Limb (tissue), 2 donors: ENCODE measurements at regions not wholly inside any gene's neighbourhood (a gene's known extent, or its start where the extent isn't known, plus 50 kb on each side); places are given as distances from the start of the nearest gene placed in this dataset.

Experiments used
- DNase-seq, 2 donors: peaks; one replicate each; pipeline ENCODE4 v3.0.0-alpha.2; 2016; ENCODE audit errors: extremely low spot score in 2 of 2

DNA sequence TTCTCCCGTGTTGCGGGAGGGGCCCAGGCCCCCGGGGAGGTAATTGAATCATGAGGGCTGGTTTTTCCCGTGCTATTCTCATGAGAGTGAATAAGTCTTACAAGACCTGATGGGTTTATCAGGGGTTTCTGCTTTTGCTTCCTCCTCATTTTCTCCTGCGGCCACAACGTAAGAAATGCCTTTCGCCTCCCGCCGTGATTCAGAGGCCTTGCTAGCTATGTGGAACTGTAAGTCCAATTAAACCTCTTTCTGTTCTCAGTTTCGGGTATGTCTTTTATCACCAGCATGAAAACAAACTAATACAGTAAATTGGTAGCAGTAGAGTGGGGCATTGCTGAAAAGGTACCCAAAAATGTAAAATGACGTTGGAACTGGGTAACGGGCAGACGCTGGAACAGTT lies 1035.1 kb downstream of the DTWD2 start:
- DNase-seq: no peak

DNA sequence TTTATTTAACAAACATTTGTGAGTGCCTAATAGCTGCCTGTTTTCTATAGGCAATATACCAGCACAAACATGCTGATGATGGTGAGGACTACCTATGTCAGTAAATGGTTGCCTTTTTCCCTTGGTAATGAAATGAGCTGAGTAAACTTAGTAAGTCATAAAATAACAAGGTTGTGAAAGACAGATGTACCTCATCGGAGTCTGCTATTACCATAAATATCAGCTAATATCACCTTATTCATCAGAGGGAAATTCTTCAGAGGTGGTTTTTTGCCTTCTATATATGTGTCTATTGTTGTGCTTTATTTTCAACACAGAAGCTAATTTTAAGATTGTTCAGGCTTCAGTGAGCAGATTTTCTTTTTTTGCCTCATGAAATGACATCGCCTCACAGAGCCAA lies 1040.5 kb downstream of the DTWD2 start:
- no peak for DNase-seq

DNA sequence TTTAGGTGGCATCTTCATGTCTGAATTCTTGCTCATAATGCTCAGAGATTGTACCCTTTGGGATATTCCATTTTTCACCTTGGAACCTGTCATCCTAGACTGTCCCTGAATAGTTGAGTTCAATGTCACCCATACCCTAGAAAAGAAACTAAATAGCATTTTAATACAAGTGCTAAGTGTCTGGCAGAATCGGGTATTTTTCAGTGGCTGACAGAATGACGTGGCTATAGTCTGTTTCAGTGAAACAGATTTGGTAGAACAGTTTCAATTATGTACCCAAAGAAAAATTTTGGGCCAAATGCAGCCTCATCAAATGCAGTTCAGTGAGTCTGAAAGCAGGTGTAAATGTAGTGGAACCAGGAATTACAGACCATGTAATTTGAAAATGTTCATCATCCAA lies 1041.2 kb downstream of the DTWD2 start:
- DNase-seq: no peak

DNA sequence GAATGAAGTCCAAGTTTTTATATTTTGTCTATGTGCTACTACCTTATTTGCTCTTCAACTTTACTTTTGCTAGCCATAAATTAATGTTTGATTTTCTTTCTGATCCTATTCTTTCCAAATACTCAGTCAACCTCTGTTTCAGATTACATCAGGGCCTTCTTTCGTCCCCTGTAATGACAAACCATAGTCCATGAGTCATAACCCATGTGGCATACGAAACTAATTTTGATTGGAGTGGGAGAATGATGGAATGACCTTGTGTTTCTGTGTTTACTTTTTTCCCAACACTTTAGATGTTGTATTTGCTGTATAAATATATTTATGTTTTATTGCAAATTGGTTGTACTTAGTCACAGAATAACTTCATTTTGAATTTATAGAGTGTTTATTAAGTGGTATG lies 1043.1 kb downstream of the DTWD2 start:
- DNase-seq: no peak

DNA sequence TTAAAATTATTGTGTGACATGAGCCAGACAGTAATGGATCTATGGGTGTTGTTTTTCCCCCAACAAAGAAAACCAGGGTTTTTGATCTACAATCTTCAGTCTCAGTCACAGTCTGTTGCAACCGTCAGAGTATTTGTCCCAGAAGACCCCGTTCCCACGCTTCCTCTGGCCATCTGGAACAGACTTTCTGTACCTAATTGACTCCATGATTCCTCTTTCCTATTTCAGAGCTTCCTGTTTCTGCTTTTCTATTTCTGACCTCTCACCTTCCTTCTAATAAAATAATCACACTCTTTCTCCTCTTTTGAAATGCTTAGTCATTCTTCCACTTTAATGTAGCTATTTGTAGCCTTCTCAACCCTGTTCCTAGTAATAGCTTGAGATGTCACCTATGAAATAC lies 1044.8 kb downstream of the DTWD2 start:
- DNase-seq: no peak

DNA sequence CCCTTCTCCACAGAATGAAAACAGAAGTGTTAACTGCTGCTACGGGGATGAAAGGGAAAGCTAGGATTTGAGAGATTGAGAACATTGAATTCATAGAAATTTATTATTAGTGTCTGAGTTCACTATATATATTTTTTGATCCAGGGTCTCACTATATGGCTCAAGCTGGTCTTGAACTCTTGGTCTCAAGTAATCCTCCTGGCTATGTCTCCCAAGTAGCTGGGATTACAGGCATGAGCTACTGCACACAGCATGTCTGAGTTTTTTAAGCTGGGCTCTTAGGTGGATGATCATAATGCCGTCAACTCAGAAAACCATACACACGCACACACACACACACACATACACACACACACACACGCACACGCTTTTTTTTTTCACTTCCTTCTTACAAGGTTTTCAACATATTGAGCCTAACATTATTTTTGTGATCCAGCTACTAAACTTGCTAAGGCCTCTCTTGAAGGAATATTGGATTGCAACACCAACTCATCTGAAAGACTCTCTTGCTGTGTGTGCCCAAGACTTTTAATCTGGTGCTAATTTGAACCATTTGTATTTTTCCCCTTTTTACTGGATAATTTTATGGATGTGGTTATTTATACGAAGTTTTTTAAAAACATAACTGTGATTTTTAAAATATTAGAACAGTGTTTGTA lies 1045.4 kb downstream of the DTWD2 start:
- no peak for DNase-seq

DNA sequence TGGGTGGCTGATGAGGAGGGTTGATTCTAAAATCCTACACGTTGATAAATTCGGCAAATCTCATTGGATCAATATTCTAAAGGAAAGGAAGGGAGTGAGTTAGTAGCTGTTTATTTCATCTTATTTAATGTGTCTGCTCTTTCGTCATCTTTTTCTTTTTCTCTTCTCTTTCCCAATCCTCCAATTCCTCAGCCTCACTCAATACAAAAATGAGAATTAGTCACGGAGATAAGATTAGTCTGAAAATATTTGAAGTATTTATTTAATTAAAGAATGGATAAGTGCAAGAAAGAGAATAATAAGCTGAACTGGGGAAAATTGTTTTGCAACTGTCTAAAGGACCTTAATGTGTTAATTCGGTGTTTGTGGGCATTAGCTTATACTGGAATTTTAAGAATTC lies 1095.1 kb downstream of the DTWD2 start:
- no peak for DNase-seq

DNA sequence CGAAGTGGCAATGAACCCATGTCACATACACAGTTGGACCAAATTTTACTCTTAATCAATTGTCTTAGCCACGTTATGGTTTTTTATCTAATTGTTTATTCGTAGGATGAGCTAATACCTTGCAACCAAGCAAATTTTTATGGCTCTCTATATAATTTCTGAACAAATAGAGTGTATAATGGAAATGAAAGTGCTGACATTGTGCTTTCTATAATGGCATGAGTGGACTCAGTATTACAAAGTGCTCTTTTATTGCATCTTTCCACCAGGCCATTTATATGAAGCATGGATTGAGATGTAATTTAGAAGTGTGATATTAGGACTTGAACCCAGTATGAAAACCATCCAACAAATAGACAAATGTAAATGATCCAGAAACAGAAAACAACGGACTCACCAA lies 1096.0 kb downstream of the DTWD2 start:
- no peak for DNase-seq

DNA sequence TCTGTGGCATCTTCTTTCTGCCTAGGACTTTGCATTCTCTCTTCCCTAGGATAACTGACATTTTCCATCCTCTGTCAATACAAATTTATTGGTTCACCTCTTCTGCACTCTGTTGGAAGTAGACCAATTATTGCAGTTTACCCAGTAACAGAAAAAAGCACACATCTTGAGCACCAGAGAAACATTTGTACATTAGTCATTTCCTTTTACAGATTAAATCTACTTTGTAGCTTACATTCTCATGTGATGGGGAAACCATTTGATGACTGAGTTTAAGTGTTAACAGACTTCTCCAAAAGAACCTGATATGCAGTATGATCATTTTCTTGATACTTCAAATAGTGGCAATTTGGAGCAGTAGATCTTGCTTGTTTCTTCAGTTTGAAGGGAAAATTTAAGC lies 1098.8 kb downstream of the DTWD2 start:
- DNase-seq: no peak

DNA sequence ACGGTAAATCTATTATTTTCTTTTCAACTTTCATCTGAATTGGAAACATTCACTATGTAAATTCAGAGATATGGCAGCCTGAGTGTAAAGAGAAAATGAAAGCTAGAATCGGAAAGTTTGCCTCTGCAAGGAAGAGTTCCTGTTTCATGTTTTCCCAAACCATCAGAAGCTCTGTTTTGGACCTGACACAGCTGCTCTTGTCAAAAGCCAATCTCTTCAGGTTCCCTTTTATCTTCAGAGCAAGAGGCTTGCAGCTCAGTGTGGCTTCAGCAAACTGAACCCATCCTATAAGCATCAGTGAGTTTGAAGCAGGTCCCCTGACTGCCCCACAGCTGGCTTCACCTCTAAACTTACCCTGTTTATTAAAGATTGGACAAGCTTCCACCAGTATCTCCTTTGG lies 1099.7 kb downstream of the DTWD2 start:
- no peak for DNase-seq

DNA sequence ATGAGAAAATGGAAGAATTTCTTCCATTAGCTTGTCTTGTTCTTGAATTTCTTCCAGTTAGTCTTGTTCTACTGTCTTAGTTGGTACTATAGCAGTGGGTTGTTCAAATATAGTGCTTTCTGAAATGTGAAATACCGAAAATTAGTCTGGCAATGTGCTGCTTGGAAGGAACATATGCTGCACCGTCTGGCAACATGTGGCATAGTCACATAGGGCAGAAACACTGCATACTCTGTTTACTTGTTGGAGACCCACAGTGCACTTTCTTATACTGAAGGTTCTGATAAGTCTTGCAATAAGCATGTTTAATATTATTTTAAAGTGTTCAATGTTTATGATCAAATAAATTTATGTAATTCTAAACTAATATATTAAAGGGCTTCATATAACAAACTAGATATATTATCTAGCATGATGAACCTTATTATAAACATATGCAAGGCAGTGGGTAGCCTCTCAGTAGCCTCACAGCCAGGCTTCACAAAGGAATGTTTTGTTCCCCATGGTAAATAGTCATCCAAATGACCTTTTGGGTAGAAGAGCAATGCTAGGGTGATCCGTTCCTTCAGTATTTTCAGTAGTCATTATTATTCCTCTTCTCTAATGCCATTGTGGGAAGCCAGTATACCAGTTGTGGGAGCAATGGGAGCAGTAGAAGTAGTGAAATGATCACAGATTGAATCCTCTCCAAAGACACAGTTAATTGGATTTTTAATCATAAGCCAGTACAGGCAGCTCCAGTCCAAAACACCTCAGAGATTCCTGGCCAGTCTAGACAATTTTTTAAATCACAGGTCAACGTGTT lies 1106.7 kb downstream of the DTWD2 start:
- DNase-seq: no peak

DNA sequence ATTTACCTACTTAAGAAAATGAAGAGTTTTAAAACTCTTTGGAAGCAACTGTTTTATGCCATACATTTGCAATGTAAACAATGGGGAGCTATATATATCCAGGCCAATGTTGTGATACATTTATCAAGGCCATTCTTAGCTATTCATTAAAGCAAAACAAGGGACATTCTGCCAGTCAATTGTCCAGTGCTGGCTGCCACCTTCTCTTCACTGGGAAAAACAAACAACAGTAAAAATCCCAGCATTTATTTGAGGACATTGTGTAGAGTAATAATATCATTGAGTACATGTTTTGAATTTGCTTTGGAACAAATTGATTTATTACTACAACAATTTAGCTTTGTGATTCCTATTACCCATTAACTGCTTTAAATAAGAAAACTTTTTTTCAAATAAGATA lies 1107.4 kb downstream of the DTWD2 start:
- no peak for DNase-seq

DNA sequence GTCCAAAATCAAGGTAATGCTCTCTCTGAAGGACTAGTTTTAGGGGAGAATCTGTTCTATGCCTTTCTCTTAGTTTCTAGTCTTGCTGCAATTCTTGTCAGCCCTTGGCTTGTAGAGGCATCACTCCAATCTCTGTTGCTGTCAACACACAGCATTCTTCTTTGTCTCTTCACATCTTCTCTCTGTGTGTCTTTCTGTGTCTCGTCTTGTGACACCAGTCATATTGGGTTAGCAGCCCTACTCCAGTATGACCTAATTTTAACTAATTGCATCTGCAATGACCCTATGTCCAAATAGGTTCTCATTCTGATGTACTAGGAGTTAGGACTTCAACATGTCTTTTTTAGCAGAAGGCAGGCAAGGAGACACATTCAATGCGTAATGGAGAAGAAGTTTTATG lies 1110.6 kb downstream of the DTWD2 start:
- no peak for DNase-seq

DNA sequence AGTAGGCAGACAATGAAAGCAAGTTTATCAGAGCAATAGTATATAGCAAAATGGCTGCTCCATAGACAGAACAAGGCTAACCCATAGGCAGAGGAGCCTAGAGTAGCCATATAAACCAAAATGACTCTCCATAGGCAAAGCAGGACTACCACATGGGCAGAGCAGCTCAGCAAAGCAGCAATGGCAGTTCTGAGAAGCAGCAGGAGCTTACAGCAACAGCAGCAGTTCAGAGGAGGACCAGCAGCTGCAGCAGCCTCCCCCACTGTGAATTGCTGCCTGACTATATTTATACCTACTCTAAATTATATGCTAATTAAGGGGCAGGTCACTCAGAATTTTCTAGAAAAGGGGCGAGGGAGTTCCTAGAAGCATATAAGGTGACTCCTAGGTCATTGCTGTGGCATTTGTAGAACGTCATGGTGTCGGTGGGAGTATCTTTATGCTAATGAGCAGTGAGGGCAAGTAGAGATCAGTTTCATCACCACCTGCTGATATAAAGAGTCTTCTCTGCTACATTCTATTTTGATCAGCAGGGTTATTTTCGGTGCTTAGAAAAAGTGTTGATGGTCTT lies 1115.5 kb downstream of the DTWD2 start:
- DNase-seq: peak; percentile 8 to 33

DNA sequence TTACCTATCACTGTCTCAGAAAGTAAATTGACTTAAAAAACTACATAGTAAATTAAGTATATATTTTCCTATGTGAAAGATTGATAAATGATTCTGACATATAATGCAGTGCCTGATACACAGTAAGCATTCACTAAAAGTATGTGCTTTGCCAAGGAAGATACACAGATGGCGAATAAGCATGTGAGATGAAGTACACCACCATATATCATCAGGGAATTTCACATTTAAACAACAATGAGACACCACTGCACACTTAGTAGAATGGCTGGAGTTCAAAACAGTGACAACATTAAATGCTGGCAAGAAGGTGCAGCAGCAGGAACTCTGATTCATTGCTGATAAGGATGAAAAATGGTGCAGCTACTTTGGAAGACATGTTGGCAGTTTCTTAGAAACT lies 1118.8 kb downstream of the DTWD2 start:
- DNase-seq: no peak

DNA sequence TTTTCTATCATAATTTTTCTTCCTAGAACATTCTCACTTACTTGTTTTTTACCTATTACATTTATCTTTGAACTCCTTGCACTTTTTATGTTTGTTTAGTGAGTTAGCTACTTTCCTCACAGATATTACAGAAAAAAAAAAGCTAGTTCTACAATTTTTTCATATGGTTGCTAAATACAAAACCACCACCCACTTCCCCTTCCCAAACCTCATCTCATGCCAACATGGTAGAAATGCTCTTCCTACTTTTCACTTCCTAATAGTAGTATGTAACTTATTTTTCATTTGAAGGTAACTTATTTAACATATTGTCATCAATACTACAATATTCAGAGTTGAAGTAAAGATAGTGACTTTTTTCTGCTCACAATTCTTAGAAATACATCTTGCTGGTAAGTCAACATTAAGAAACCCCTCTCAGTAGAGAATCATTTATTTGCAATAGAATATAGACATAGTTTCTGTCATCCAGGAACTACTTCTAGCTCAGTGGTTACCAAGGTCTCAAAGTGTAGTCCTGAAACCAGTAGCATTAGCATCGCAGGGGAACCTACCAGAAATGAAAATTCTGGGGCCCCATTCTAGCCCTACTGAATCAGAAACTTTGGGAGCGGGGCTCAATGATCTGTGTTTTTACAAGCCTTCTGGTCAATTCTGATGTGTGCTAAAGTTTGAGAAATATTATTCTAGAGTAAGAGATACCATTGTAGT lies 1124.6 kb downstream of the DTWD2 start:
- no peak for DNase-seq

DNA sequence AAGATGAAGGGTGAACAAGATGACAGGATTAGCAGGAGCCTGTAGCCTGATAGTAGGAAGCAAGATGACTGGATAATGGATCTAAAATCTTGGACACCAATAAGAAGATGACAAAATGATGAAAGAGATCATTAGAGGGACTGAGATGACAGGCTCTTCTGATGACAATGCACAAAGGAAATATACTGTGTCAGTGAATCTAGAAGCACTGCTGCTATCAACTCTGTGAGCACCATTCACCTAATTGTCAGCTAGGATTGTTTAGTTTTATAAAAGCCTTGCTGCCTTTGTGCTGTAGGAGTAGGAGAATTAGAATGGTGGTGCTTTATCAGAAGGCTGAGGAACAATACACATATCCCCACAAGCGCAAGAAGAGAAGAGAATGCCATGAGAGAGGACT lies 1127.8 kb downstream of the DTWD2 start:
- no peak for DNase-seq

DNA sequence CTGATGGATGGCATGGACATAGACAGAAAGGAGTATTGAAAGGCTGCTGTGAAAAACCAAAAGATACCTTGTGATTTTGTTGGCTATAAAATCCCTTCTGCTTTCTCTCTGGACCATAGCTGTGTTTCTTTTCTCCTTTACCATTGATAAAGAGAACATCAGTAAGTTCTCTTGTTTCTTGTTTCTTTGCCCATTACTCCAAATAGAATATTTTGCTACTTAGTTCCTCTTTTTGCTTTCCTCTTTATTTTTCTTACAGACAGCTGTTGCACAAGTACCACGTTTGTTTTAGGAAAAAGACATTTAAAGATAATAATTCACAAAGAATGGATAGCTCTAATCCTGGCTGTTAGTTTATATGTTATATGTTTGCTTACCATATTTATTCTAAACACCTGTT lies 1129.2 kb downstream of the DTWD2 start:
- DNase-seq: no peak

DNA sequence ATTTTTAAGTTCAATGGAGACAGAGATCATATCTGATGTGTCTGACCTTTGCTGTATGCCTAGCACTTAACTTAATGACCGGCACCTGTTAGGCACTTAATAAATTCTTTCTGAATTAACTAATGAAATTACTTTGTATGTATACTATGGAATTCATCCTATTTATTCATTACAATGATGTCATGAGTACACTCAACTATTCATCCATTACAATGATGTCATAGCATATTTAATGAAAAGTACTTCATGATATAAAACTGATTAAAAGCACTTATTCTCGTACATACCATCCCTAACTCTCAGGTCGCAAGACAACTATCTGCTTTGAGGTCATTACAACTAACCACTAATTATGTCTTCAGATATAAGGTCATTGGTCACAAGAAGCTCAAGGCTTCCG lies 1131.6 kb downstream of the DTWD2 start:
- no peak for DNase-seq

DNA sequence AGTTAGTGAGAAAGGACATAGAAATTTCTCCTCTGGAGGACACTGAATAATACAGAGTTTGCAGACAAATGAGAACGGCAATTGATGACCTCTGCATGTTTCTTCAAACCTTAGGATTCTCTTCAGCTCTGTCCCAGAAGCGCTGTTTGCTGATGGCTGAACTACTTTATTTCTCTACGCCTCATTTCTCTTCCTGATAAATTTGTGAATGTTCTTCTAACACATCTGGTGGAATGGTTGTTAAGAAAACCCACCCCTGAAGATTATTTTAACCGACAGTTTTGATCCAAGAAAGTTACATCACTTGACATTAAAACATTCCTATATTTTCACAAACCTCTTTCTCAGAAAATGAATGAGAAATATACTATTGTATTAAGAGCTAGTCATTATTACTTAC lies 1150.6 kb downstream of the DTWD2 start:
- DNase-seq: no peak

DNA sequence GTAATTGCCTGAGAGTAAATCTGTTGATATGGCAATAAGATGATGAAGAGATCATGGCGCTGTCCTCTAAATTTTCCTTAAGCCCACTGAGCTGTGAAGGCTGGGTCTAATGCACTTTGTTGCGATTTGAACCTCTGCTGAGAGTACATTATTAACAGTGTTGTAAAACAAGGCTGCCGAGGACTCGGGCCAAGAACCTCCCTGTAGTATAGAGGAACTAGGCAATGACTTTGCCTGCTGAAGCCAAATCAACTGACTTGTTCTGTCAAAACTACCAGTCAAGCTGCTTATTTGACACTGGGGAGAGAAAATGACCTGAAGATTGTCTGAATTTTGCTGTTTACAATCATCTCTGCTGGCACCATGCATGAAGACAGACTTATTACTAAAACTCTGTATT lies 1154.7 kb downstream of the DTWD2 start:
- DNase-seq: no peak

DNA sequence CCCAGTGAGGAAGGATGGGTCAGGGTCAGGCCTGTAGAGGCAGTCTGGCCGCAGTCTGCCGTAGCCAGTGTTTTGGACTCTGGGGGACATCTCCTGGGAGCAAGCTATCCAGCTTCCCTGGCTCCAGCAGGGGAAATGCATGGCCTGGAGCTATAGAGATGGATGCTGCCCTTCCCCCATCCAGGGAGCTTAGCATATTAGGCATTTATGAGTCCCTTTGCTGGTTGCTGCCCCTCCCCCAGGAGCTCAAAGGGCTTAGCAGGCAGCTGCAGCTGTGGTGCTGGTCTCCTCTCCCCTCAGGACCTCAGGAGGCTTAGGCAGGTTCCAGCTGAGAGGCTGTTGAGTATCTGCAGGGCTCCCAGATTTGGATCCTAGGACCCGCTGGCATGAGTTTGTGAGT lies 1158.7 kb downstream of the DTWD2 start:
- no peak for DNase-seq
